Chondrocyte (in vitro differentiated cells): ENCODE measurements at regions not wholly inside any gene's neighbourhood (a gene's known extent, or its start where the extent isn't known, plus 50 kb on each side); places are given as distances from the start of the nearest gene placed in this dataset.
A peak's percentile ranks its signal among the peaks of the same experiment; 100 is the strongest.

Source experiments
- DNase-seq: peaks from one replicate; pipeline ENCODE4 v3.0.0; 2021; ENCODE audit warnings: mixed read lengths, low spot score
- H3K27ac Mint-ChIP-seq: one replicate; pipeline ENCODE4 v1.8.0; 2021; ENCODE audit warnings: mild to moderate bottlenecking, moderate library complexity, mixed read lengths; ENCODE audit not compliant: unreplicated experiment
- H3K27me3 Mint-ChIP-seq: 2 replicates; pipeline ENCODE4 v1.8.0; 2021; ENCODE audit warnings: low read depth, mixed read lengths
- H3K36me3 Mint-ChIP-seq: 2 replicates; pipeline ENCODE4 v1.8.0; 2021; ENCODE audit warnings: low read depth, mixed read lengths
- H3K4me1 Mint-ChIP-seq: 2 replicates; pipeline ENCODE4 v1.8.0; 2021; ENCODE audit warnings: low read depth, mild to moderate bottlenecking, mixed read lengths
- H3K4me3 Mint-ChIP-seq: one replicate; pipeline ENCODE4 v1.8.0; 2021; ENCODE audit warnings: mild to moderate bottlenecking, moderate library complexity, mixed read lengths; ENCODE audit not compliant: unreplicated experiment
- H3K9me3 Mint-ChIP-seq: 2 replicates; pipeline ENCODE4 v1.8.0; 2021; ENCODE audit warnings: low read depth, mixed read lengths
- CTCF ChIP-seq: fragments of 200-600 bp; sonication (generic); IDR thresholded peaks from 2 replicates; pipeline ENCODE4 v1.5.0; 2021; ENCODE audit warnings: antibody characterized with exemption, mild to moderate bottlenecking, moderate library complexity

- Mint-ChIP-seq H3K36me3 (no peaks in the 10 kb centered on the region), H3K9me3 (no peaks in the 10 kb centered on the region), H3K27ac (no peak overlapping the region), H3K27me3 (no peaks in the 10 kb centered on the region), H3K4me3 (no peak overlapping the region), H3K4me1 (no peaks in the 10 kb centered on the region)
- no peak for TF ChIP-seq CTCF
- no peak for DNase-seq
These were observed 2091.2 kb upstream of the ACO1 start for GRCh38 chr9:30293231-30293630.

- peak; percentile 84 for DNase-seq
- Mint-ChIP-seq H3K27ac (no peak overlapping the region), H3K27me3 (no peaks in the 10 kb centered on the region), H3K4me1 (no peaks in the 10 kb centered on the region), H3K36me3 (no peaks in the 10 kb centered on the region), H3K4me3 (no peak overlapping the region), H3K9me3 (no peaks in the 10 kb centered on the region)
- no peak for TF ChIP-seq CTCF
These were observed 2085.2 kb upstream of the ACO1 start for GRCh38 chr9:30299126-30299780.

- TF ChIP-seq CTCF = no peak
- no peaks in the 10 kb centered on the region for H3K27me3 Mint-ChIP-seq
- DNase-seq = no peak
- H3K4me3 Mint-ChIP-seq = no peak overlapping the region
- no peaks in the 10 kb centered on the region for H3K36me3 Mint-ChIP-seq
- no peak overlapping the region for H3K27ac Mint-ChIP-seq
- H3K4me1 Mint-ChIP-seq = no peaks in the 10 kb centered on the region
- H3K9me3 Mint-ChIP-seq = no peaks in the 10 kb centered on the region
These were observed 2083.0 kb upstream of the ACO1 start for GRCh38 chr9:30301271-30301963.

- no peak for DNase-seq
- no peak for TF ChIP-seq CTCF
- H3K27me3 Mint-ChIP-seq = peaks cover 2% of the 10 kb centered on the region
- no peak overlapping the region for H3K27ac Mint-ChIP-seq
- peaks cover 5% of the 10 kb centered on the region for H3K9me3 Mint-ChIP-seq
- H3K4me1 Mint-ChIP-seq = no peaks in the 10 kb centered on the region
- H3K4me3 Mint-ChIP-seq = no peak overlapping the region
- no peaks in the 10 kb centered on the region for H3K36me3 Mint-ChIP-seq
These were observed 2073.7 kb upstream of the ACO1 start for GRCh38 chr9:30310711-30311110.

GRCh38 chr9:30329431-30329830 lies 2055.0 kb upstream of the ACO1 start:
- no peaks in the 10 kb centered on the region for H3K9me3 Mint-ChIP-seq
- H3K36me3 Mint-ChIP-seq = no peaks in the 10 kb centered on the region
- no peak for DNase-seq
- H3K4me1 Mint-ChIP-seq = no peaks in the 10 kb centered on the region
- no peak overlapping the region for H3K4me3 Mint-ChIP-seq
- H3K27ac Mint-ChIP-seq = no peak overlapping the region
- no peaks in the 10 kb centered on the region for H3K27me3 Mint-ChIP-seq
- TF ChIP-seq CTCF = no peak
